Colonic mucosa (tissue), 4 donors: ENCODE measurements at regions not wholly inside any gene's neighbourhood (a gene's known extent, or its start where the extent isn't known, plus 50 kb on each side); places are given as distances from the start of the nearest gene placed in this dataset.
"Not testable (repeated sequence)": the region's sequence is repeated elsewhere in the genome, so short reads cannot be mapped to it uniquely, and the experiment has no call there.

Source experiments
- DNase-seq: peaks from one replicate; pipeline ENCODE4 v3.0.0-alpha.2; 2020
- H3K27ac ChIP-seq: fragments of 200-600 bp; one replicate; pipeline ENCODE4 v1.8.0; 2021
- H3K27me3 ChIP-seq: fragments of 200-600 bp; one replicate; pipeline ENCODE4 v1.8.0; 2021
- H3K36me3 ChIP-seq: fragments of 200-600 bp; one replicate; pipeline ENCODE4 v1.8.0; 2021
- H3K4me1 ChIP-seq: fragments of 200-600 bp; one replicate; pipeline ENCODE4 v1.8.0; 2021; ENCODE audit warnings: mild to moderate bottlenecking
- H3K4me3 ChIP-seq: fragments of 200-600 bp; one replicate; pipeline ENCODE4 v1.8.0; 2021
- H3K9ac ChIP-seq, 2 donors: one replicate each; pipeline ENCODE4 v1.7.0; 2013; ENCODE audit warnings: control low read depth in 2 of 2, low read depth in 2 of 2, low read length in 2 of 2
- H3K9me3 ChIP-seq: fragments of 200-600 bp; one replicate; pipeline ENCODE4 v1.8.0; 2021
- intact Hi-C: fragments of 100-400 bp; cut with DNase I; formaldehyde crosslinking; loops from one replicate; pipeline ENCODE4 v1.14.1; 2022
- TF ChIP-seq, protein P1 (sequence below): fragments of 200-600 bp; IDR thresholded peaks from one replicate; pipeline ENCODE4 v1.8.0; 2022; ENCODE audit warnings: antibody characterized with exemption, mild to moderate bottlenecking
- donor health status: healthy.
- donor health status: DM: no; HTN: no; CAD: no.
- donor health status: DM: no; HTN: no; CAD: no.

DNA sequence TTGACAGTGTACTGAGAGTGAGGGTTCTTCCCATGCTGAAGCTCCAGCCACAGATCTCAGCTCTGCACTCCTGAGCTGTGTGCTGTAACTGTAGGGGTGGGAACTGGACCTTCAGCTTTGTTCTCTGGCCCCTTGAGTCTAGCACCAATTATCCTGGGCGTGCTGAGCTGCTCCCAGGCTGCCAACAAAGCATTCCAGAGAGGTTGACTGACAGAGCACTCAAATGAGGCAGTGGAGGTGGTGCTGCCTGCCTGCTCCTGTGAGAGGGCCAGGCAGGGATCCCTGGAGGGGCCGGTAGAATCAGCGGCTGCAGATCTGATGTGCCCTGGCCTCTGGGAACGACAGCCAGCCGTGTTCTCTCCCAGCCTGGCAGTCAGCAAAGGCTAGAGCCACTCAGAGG, 375.7 kb upstream of the AADAT start:
- TF ChIP-seq, protein P1, sequence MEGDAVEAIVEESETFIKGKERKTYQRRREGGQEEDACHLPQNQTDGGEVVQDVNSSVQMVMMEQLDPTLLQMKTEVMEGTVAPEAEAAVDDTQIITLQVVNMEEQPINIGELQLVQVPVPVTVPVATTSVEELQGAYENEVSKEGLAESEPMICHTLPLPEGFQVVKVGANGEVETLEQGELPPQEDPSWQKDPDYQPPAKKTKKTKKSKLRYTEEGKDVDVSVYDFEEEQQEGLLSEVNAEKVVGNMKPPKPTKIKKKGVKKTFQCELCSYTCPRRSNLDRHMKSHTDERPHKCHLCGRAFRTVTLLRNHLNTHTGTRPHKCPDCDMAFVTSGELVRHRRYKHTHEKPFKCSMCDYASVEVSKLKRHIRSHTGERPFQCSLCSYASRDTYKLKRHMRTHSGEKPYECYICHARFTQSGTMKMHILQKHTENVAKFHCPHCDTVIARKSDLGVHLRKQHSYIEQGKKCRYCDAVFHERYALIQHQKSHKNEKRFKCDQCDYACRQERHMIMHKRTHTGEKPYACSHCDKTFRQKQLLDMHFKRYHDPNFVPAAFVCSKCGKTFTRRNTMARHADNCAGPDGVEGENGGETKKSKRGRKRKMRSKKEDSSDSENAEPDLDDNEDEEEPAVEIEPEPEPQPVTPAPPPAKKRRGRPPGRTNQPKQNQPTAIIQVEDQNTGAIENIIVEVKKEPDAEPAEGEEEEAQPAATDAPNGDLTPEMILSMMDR: no peak
- no peak overlapping the region for H3K27ac ChIP-seq
- no peaks in the 10 kb centered on the region for H3K4me1 ChIP-seq
- no peak for DNase-seq
- H3K9me3 ChIP-seq: no peaks in the 10 kb centered on the region
- H3K9ac ChIP-seq: no peak overlapping the region
- intact Hi-C loops: no loop called here
- no peaks in the 10 kb centered on the region for H3K27me3 ChIP-seq
- no peak overlapping the region for H3K4me3 ChIP-seq
- H3K36me3 ChIP-seq: no peaks in the 10 kb centered on the region

DNA sequence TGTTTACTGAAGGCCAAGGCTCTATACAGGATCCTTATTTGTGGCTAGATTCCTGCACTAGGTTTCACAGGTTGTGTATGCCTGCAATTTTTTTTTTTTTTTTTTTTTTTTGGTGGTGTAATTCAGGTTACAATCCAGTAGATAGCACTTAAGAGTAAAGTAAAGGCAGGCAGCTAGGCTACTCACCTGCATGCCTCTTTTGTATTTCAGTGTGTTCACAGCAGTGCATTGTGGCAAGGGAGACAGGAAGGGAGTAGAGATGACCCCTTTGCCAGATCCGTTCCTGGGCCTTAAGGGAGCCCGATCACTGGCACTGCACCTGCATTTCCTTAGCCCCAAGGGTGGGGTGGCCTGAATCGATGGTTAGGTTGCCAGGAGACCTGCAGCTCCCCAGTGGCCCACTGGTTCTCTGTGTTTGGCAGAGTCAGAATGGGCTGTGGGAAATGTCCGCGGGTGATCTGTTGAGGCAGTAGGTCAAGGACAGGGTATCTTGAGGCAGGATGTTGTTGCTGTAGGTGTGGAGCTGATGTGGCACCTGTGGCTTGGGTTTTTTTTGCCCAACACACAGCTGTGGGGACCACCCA, 374.9 kb upstream of the AADAT start:
- Histone ChIP-seq H3K36me3 (no peaks in the 10 kb centered on the region), H3K4me3 (no peak overlapping the region), H3K4me1 (no peaks in the 10 kb centered on the region), H3K27ac (no peak overlapping the region), H3K27me3 (no peaks in the 10 kb centered on the region), H3K9ac (no peak overlapping the region), H3K9me3 (no peaks in the 10 kb centered on the region)
- TF ChIP-seq, protein P1: no peak
- intact Hi-C loops: no loop called here
- DNase-seq: no peak

DNA sequence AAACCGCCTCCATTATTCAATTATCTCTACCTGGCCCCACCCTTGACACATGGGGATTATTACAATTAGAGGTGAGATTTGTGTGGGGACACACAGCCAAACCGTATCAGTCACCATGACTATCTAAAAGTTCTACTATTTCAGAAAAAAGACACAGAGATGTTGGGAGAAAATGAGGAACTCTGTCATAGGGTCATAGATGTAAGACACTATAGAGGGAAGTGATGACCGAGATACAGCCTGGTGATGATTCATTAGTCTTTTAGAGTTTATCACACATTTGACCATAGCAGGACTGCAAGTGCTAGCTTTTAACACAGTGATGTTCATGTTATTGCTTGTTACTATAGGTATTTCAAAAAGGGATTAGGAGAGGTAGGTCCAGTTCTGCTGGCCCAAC, 357.0 kb upstream of the AADAT start:
- no peak overlapping the region for H3K4me3 ChIP-seq
- intact Hi-C loops: no loop called here
- no peak overlapping the region for H3K9ac ChIP-seq
- no peaks in the 10 kb centered on the region for H3K36me3 ChIP-seq
- H3K27ac ChIP-seq: no peak overlapping the region
- no peaks in the 10 kb centered on the region for H3K9me3 ChIP-seq
- DNase-seq: no peak
- no peaks in the 10 kb centered on the region for H3K4me1 ChIP-seq
- TF ChIP-seq, protein P1: no peak
- H3K27me3 ChIP-seq: no peaks in the 10 kb centered on the region

DNA sequence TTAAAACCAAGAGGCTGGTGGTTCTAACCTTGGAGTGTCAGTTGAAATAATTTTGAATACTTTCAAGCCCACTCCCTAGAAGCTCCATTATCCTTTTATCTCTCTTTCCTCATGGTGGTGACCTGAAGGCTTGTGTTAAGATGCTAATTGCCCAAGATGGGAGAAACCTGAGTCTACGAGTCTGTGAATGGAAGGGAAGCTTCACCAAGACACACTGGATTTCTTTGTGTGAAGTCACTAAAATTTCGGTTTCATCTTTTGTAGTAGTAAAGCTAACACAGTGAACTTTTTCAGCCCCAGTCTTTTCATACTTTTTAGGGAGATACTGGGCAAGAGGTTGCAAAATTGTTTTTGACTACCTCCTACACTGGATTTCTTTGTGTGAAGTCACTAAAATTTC, 351.4 kb upstream of the AADAT start:
- H3K27me3 ChIP-seq, H3K27ac ChIP-seq, H3K9ac ChIP-seq, H3K36me3 ChIP-seq, H3K4me3 ChIP-seq, intact Hi-C loops, H3K4me1 ChIP-seq, H3K9me3 ChIP-seq, DNase-seq: not testable (repeated sequence)

DNA sequence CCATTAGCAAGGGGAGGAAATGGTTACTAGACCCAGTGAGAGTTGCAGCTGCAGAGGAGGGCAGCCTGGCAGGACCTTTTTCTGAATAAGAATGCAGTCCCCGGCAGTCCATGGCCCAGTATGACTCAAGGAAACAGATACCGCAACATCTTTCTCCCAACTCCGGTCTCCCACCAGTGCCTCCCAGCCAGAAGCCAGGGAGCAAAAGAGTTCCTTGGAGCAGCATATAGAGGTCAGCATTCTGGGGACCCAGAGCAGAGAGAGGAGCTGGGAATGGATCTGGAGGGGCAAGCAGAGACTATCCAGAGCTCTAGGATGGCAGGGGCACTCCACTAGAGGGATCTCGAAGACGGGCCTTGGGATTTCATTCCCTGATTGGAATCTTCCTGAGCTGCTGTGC, 339.2 kb upstream of the AADAT start:
- Histone ChIP-seq H3K36me3 (no peaks in the 10 kb centered on the region), H3K4me1 (no peaks in the 10 kb centered on the region), H3K9ac (no peak overlapping the region), H3K9me3 (no peaks in the 10 kb centered on the region), H3K27me3 (no peaks in the 10 kb centered on the region), H3K27ac (no peak overlapping the region), H3K4me3 (no peak overlapping the region)
- no peak for DNase-seq
- intact Hi-C loops: no loop called here
- TF ChIP-seq, protein P1: no peak

DNA sequence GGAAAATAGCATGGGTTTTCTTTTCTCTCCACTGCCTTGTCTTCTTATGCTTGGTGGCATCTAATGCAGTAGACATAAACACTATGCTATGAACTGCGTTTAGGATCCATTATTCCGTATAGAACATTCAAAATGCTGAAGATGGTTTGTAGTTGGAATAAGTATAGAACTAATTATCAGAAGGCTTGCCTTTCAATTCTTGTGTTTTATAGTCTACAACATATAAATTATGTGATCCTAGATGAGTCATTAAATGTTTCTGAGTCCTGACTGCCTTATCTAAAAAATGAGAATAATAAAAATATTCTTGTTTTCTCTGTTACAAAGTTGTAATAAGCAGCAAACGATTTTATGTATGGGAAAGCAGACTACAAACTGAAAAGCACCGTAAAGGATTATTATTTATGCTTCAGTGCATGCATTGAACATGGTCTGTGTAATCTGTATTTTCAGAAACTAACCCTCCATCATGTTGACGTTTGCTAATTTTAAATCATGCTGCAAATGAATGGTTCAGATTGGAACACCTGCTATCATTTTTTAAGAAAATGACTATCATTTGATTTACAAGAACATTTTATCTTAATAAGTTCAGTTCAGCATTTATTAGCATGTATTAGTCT, 335.9 kb upstream of the AADAT start:
- Histone ChIP-seq H3K9me3 (no peaks in the 10 kb centered on the region), H3K4me1 (no peaks in the 10 kb centered on the region), H3K27ac (no peak overlapping the region), H3K27me3 (no peaks in the 10 kb centered on the region), H3K36me3 (no peaks in the 10 kb centered on the region), H3K4me3 (no peak overlapping the region), H3K9ac (no peak overlapping the region)
- TF ChIP-seq, protein P1: no peak
- no peak for DNase-seq
- intact Hi-C loops: no loop called here
